Ovary (tissue), 3 donors: ENCODE measurements at regions not wholly inside any gene's neighbourhood (a gene's known extent, or its start where the extent isn't known, plus 50 kb on each side); places are given as distances from the start of the nearest gene placed in this dataset.

Source experiments
- POLR2A ChIP-seq: fragments of 450-650 bp; IDR thresholded peaks from one replicate; pipeline ENCODE4 v1.6.1; 2017; ENCODE audit warnings: antibody characterized with exemption, mild to moderate bottlenecking, moderate library complexity
- TF ChIP-seq, protein P1 (sequence below), 3 donors: fragments of 450-650 bp in 2 of 3; fragments of 200-600 bp in 1 of 3; IDR thresholded peaks; one replicate each; pipeline versions ENCODE4 v1.5.1 to v1.8.0; 2016 to 2022; ENCODE audit warnings: antibody characterized with exemption in 3 of 3, mild to moderate bottlenecking in 1 of 3
- donor health status: DM: no; HTN: no; CAD: no.

GRCh38 chr13:55664178-55664577 lies 1476.5 kb upstream of the PRR20A start:
- TF ChIP-seq, protein P1, sequence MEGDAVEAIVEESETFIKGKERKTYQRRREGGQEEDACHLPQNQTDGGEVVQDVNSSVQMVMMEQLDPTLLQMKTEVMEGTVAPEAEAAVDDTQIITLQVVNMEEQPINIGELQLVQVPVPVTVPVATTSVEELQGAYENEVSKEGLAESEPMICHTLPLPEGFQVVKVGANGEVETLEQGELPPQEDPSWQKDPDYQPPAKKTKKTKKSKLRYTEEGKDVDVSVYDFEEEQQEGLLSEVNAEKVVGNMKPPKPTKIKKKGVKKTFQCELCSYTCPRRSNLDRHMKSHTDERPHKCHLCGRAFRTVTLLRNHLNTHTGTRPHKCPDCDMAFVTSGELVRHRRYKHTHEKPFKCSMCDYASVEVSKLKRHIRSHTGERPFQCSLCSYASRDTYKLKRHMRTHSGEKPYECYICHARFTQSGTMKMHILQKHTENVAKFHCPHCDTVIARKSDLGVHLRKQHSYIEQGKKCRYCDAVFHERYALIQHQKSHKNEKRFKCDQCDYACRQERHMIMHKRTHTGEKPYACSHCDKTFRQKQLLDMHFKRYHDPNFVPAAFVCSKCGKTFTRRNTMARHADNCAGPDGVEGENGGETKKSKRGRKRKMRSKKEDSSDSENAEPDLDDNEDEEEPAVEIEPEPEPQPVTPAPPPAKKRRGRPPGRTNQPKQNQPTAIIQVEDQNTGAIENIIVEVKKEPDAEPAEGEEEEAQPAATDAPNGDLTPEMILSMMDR (IDR thresholded peaks at IDR 0.05): no peak
- TF ChIP-seq POLR2A: no peak
